Activated T-cell treated with anti-CD3 and anti-CD28 coated beads, Interleukin-2, amount 50 U/mL, for 1 hour (primary cell): ENCODE measurements at regions not wholly inside any gene's neighbourhood (a gene's known extent, or its start where the extent isn't known, plus 50 kb on each side); places are given as distances from the start of the nearest gene placed in this dataset.
"Not testable (repeated sequence)": the region's sequence is repeated elsewhere in the genome, so short reads cannot be mapped to it uniquely, and the experiment has no call there.

Experiments
- DNase-seq: peaks from one replicate; pipeline ENCODE4 v3.0.0-alpha.2; 2020

- DNase-seq, result no peak
These were observed 867.4 kb downstream of the TMEM121 start for GRCh38 chr14:106393742-106394141.

- DNase-seq, result no peak
These were observed 869.2 kb downstream of the TMEM121 start for GRCh38 chr14:106395456-106396050.

- no peak for DNase-seq
These were observed 870.6 kb downstream of the TMEM121 start for GRCh38 chr14:106396999-106397398.

- DNase-seq, result peak; percentile 43
These were observed 872.5 kb downstream of the TMEM121 start for GRCh38 chr14:106398931-106399331.

- DNase-seq, result not testable (repeated sequence)
These were observed 874.9 kb downstream of the TMEM121 start for GRCh38 chr14:106401316-106401715.

- peak; percentile 64 for DNase-seq
These were observed 883.8 kb downstream of the TMEM121 start for GRCh38 chr14:106410229-106410628.

GRCh38 chr14:106414464-106414863 is 888.1 kb downstream of the TMEM121 start:
- DNase-seq, result no peak

- peak; percentile 82 for DNase-seq
These were observed 891.1 kb downstream of the TMEM121 start for GRCh38 chr14:106417224-106418049.

GRCh38 chr14:106419376-106419965 is 893.1 kb downstream of the TMEM121 start:
- DNase-seq, result no peak

GRCh38 chr14:106421431-106422033 is 895.1 kb downstream of the TMEM121 start:
- DNase-seq, result peak; percentile 86

- no peak for DNase-seq
These were observed 895.7 kb downstream of the TMEM121 start for GRCh38 chr14:106422066-106422465.

- DNase-seq, result not testable (repeated sequence)
These were observed 898.8 kb downstream of the TMEM121 start for GRCh38 chr14:106425150-106425549.

GRCh38 chr14:106436310-106436905 is 910.0 kb downstream of the TMEM121 start:
- DNase-seq, result peak; percentile 73

- peak; percentile 57 for DNase-seq
These were observed 916.5 kb downstream of the TMEM121 start for GRCh38 chr14:106442857-106443256.

- DNase-seq, result no peak
These were observed 928.6 kb downstream of the TMEM121 start for GRCh38 chr14:106455026-106455425.

- DNase-seq, result peak; percentile 69
These were observed 933.8 kb downstream of the TMEM121 start for GRCh38 chr14:106459971-106460730.

GRCh38 chr14:106460916-106461315 is 934.5 kb downstream of the TMEM121 start:
- DNase-seq, result no peak

- DNase-seq, result not testable (repeated sequence)
These were observed 940.1 kb downstream of the TMEM121 start for GRCh38 chr14:106466483-106466882.

GRCh38 chr14:106468869-106469268 is 942.5 kb downstream of the TMEM121 start:
- peak; percentile 37 for DNase-seq

- peak; percentile 23 for DNase-seq
These were observed 943.6 kb downstream of the TMEM121 start for GRCh38 chr14:106470028-106470427.

- DNase-seq, result not testable (repeated sequence)
These were observed 948.1 kb downstream of the TMEM121 start for GRCh38 chr14:106474261-106475028.
